ENCODE measurements at regions not wholly inside any gene's neighbourhood (a gene's known extent, or its start where the extent isn't known, plus 50 kb on each side); places are given as distances from the start of the nearest gene placed in this dataset.

- DNase-seq: no peak
Observed at GRCh38 chr9:103977163-103977562, 116.9 kb upstream of the SMC2 start.

DNA sequence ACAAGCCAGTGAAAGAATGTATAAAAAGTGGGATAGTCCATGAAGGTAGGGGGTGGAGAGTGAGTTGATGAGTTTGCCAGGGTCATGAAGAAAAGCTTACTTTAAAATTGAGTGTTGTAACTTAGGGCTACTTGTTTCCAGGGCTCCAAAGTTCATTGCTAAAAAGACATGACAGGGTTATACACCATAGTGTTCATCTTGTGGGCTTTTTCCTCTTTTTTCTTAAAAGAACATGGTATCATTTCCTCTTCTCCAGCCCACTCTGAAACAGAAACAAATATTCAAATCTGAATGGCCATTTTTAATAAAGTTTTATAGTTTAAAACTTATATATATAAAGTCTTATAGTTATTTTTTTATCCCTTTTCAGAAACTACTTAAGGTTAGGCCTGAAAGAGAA, 115.7 kb upstream of the SMC2 start:
- no peak for DNase-seq

- no peak for DNase-seq
Observed at GRCh38 chr9:103981912-103982311, 112.2 kb upstream of the SMC2 start.

DNA sequence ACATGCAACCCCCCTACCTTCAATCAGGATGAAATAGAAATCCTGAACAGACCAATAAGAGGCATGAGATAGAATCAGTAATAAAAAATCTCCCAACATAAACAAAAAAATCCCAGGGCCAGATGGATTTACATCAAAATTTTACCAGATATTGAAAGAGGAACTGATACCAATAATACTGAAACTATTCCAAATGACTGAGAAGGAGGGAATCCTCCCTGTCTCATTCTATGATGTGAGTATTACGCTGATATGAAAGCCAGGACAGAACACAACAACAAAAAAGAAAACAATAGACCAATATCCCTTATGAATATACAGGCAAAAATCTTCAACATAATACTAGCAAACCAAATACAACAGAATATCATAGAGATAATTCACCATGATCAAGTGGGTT, 109.0 kb upstream of the SMC2 start:
- DNase-seq: no peak

DNA sequence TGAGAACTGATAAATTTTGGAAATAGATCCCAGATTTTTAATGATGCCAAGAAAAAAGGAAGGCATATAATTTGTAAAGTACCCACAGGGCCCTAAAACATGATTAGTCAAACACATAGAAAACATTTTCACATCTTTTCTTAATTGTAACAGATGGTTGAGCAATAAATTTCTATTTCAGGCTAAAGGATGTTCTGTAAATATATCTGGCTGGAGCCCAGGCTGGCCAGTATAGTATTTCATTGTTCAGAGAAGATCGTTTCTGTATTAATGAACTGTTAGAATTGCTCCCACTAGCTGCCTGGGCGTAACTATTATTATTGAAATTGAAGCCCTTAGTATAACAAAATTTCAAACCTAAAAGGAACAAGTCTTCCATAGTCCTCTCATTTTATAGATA, 105.3 kb upstream of the SMC2 start:
- no peak for DNase-seq

GRCh38 chr9:103990311-103990710, 103.8 kb upstream of the SMC2 start:
- no peak for DNase-seq

DNA sequence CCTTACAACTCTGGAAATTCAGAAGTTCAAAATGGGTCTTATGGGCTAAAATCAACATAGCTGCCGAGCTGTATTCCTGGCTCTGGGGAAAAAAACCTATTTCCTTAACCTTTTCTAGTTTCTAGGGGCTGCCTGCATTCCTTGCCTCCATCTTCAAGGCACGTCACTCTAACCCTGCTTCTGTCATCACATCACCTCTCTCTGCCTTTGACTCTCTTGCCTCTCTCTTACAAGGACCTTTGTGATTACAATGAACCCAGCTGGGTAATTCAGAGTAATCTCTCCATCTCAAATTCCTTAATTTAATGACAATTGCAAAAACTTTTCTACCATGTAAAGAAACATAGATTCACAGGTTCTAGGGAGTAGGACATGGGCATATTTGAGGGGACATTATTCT, 103.1 kb upstream of the SMC2 start:
- no peak for DNase-seq

- no peak for DNase-seq
Observed at GRCh38 chr9:103991698-103992097, 102.4 kb upstream of the SMC2 start.

DNA sequence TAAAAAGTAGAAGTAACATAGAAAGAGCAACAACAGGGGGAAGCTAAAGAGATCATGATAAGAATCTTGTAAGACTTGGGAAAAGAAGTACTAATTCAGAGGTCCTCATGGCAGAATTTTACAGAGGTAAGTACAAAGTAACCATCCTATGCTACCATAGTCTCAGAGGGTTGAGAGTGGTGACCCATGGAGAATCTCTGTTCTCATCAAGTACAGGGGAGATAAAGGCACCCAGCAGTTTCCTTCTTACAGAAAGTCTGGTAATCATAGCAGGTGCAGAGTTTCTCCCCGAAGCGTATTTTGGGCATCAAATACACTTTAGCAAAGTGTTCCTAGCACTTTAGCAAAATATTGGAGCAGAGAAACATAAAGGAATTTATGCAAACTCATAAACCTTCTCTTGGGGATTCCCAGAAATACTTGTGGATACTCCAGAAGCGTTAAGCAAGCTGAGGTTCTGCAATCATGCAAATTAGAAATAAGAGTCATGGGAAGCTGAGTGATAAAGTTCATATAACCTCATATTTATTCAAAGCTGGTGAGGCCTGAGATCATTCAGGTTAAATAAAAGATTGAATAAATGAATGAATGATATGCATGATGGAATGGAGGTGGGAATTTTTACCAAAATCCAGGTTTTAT, 101.0 kb upstream of the SMC2 start:
- DNase-seq: no peak

GRCh38 chr9:103997856-103998370, 96.2 kb upstream of the SMC2 start:
- DNase-seq: no peak

DNA sequence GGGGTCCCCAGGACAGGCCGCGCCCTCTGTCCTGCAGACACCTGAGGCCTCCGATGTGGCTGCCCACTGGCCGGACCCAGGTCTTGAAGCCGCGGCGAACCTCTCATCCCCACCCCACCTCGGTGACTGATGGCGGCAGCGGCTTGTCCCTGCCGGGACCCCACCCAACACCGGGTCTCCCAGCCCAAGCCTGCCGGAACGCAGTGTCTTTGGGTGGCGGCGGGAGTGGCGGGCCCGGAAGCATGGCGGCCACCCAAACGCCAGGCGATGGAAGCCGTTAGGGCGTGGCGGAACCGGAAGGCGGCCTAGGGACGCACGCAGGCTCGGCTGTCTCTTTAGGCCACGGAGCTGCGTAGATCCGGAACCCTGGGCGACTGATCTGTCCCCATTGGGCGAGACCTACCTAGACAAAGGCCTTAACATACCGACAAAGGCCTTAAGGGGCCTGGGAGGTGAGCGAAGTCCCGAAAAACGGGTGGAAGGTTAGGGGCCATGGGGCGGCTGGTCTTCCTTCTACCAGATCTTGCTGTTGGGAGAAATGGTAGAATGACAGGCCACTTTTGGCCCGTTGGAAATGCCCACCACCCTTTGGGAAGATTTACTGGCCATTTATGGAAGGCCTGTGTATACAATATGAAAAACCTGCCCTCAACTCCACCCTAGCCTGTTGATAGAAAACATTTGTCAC, 94.6 kb upstream of the SMC2 start:
- no peak for DNase-seq

DNA sequence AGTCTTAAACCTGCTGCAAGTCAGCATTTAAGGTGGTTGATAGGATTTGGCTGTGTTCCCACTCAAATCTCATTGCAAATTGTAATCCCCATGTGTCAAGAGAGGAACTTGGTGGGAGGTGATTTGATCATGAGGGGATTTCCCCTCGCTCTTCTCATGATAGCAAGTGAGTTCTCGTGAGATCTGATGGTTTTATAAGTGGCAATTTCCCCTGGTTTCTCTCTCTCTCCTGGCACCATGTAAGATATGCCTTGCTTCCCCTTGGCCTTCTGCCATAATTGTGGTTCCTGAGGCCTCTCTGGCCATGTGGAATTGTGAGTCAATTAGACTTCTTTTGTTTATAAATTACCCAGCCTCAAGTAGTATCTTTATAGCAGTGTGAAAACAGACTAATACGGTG, 84.3 kb upstream of the SMC2 start:
- DNase-seq: peak; percentile 87

DNA sequence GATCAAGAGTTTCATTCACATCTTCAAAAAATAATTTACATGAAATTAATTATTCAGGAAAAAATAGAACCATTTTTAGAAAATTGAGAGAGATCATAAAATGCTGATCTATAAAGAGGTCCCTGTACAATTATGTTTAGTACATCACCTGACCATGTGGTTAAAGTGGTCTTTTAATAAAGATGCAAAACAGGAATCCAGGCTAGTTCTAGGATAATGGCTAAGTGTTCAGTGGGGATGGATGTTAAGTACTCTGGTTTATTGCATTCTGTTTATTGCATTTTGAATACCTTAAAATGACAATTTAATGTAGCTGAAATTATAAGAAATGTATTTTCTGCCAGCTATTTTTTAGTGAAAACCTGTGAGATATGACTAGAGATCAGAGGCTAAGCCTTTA, 72.0 kb upstream of the SMC2 start:
- no peak for DNase-seq

DNA sequence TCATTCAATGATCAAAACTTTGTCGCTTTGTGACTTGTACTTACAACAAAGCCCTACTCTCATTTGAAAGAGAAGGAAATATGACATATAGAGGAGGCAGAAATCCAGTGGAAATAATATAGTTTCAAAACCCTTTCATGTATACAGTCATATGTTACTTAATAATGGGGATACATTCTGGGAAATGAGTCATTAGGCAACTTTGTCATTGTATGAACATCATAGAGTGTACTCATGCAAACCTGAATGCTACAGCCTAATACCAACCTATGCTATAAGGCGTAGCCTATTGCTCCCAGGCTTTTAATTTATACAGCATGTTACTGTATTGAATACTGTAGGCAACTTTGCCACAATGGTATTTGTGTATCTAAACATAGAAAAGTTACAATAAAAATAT, 69.0 kb upstream of the SMC2 start:
- DNase-seq: no peak

DNA sequence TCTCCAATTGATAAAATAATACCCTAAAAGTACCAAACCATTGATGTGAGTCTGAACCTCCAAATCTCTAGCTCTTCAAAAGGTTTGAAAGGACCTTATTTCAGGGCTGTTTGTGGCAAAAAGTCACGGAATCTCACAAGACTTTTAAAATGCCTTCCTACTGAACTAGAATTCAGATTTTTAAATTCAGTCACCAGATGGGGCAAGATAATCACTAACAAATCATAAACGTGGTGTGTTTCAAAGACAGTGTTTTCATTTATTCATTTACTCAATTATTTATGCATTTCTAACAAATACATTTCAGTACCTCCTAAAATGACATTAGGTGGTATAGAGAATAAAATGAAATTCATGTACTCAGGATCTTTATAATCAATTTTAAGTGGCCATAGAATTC, 68.2 kb upstream of the SMC2 start:
- DNase-seq: no peak

GRCh38 chr9:104027295-104027694, 66.8 kb upstream of the SMC2 start:
- peak; percentile 89 for DNase-seq

GRCh38 chr9:104028827-104029226, 65.3 kb upstream of the SMC2 start:
- DNase-seq: no peak
